ENCODE measurements at regions not wholly inside any gene's neighbourhood (a gene's known extent, or its start where the extent isn't known, plus 50 kb on each side); places are given as distances from the start of the nearest gene placed in this dataset.
"Not testable (repeated sequence)": the region's sequence is repeated elsewhere in the genome, so short reads cannot be mapped to it uniquely, and the experiment has no call there.

GRCh38 chr2:56589194-56589593 is 405.4 kb downstream of the CCDC85A start:
- DNase-seq (ENCODE audit: low read depth) = no peak
- H3K4me3 ChIP-seq (ENCODE audit: low read depth, low read length) = no peak overlapping the region

GRCh38 chr2:56589835-56590234 is 406.0 kb downstream of the CCDC85A start:
- H3K4me3 ChIP-seq (ENCODE audit: low read depth, low read length) = no peak overlapping the region
- no peak for DNase-seq (ENCODE audit: low read depth)

GRCh38 chr2:56590611-56591010 is 406.8 kb downstream of the CCDC85A start:
- no peak for DNase-seq (ENCODE audit: low read depth)
- H3K4me3 ChIP-seq (ENCODE audit: low read depth, low read length) = no peak overlapping the region

- DNase-seq (ENCODE audit: low read depth); H3K4me3 ChIP-seq (ENCODE audit: low read depth, low read length): not testable (repeated sequence)
Observed at GRCh38 chr2:56606086-56606485, 422.3 kb downstream of the CCDC85A start.

- no peak overlapping the region for H3K4me3 ChIP-seq (ENCODE audit: low read depth, low read length)
- DNase-seq (ENCODE audit: low read depth) = no peak
Observed at GRCh38 chr2:56613254-56613653, 429.5 kb downstream of the CCDC85A start.

- H3K4me3 ChIP-seq (ENCODE audit: low read depth, low read length) = no peak overlapping the region
- peak; percentile 31 for DNase-seq (ENCODE audit: low read depth)
Observed at GRCh38 chr2:56613920-56614319, 430.1 kb downstream of the CCDC85A start.

- no peak for DNase-seq (ENCODE audit: low read depth)
- H3K4me3 ChIP-seq (ENCODE audit: low read depth, low read length) = no peak overlapping the region
Observed at GRCh38 chr2:56615760-56616159, 432.0 kb downstream of the CCDC85A start.

GRCh38 chr2:56624181-56624580 is 440.4 kb downstream of the CCDC85A start:
- no peak overlapping the region for H3K4me3 ChIP-seq (ENCODE audit: low read depth, low read length)
- DNase-seq (ENCODE audit: low read depth) = no peak

GRCh38 chr2:56626927-56627326 is 443.1 kb downstream of the CCDC85A start:
- DNase-seq (ENCODE audit: low read depth) = no peak
- H3K4me3 ChIP-seq (ENCODE audit: low read depth, low read length) = no peak overlapping the region

GRCh38 chr2:56630286-56630685 is 446.5 kb downstream of the CCDC85A start:
- no peak for DNase-seq (ENCODE audit: low read depth)
- H3K4me3 ChIP-seq (ENCODE audit: low read depth, low read length) = no peak overlapping the region

GRCh38 chr2:56647997-56648396 is 464.2 kb downstream of the CCDC85A start:
- no peak overlapping the region for H3K4me3 ChIP-seq (ENCODE audit: low read depth, low read length)
- no peak for DNase-seq (ENCODE audit: low read depth)

- H3K4me3 ChIP-seq (ENCODE audit: low read depth, low read length) = no peak overlapping the region
- no peak for DNase-seq (ENCODE audit: low read depth)
Observed at GRCh38 chr2:56648802-56649201, 465.0 kb downstream of the CCDC85A start.

- DNase-seq (ENCODE audit: low read depth) = no peak
- no peak overlapping the region for H3K4me3 ChIP-seq (ENCODE audit: low read depth, low read length)
Observed at GRCh38 chr2:56654936-56655335, 471.1 kb downstream of the CCDC85A start.

GRCh38 chr2:56656826-56657225 is 473.0 kb downstream of the CCDC85A start:
- H3K4me3 ChIP-seq (ENCODE audit: low read depth, low read length) = no peak overlapping the region
- DNase-seq (ENCODE audit: low read depth) = no peak

- H3K4me3 ChIP-seq (ENCODE audit: low read depth, low read length) = no peak overlapping the region
- DNase-seq (ENCODE audit: low read depth) = no peak
Observed at GRCh38 chr2:56666777-56667176, 483.0 kb downstream of the CCDC85A start.

GRCh38 chr2:56671973-56672569 is 488.3 kb downstream of the CCDC85A start:
- no peak for DNase-seq (ENCODE audit: low read depth)
- H3K4me3 ChIP-seq (ENCODE audit: low read depth, low read length) = no peak overlapping the region

GRCh38 chr2:56674084-56674483 is 490.3 kb downstream of the CCDC85A start:
- no peak for DNase-seq (ENCODE audit: low read depth)
- H3K4me3 ChIP-seq (ENCODE audit: low read depth, low read length) = no peak overlapping the region

- no peak for DNase-seq (ENCODE audit: low read depth)
- H3K4me3 ChIP-seq (ENCODE audit: low read depth, low read length) = no peak overlapping the region
Observed at GRCh38 chr2:56676966-56677365, 493.2 kb downstream of the CCDC85A start.

- peak; percentile 46 for DNase-seq (ENCODE audit: low read depth)
- H3K4me3 ChIP-seq (ENCODE audit: low read depth, low read length) = no peak overlapping the region
Observed at GRCh38 chr2:56680971-56681631, 497.3 kb downstream of the CCDC85A start.

GRCh38 chr2:56681659-56682396 is 498.0 kb downstream of the CCDC85A start:
- no peak for DNase-seq (ENCODE audit: low read depth)
- H3K4me3 ChIP-seq (ENCODE audit: low read depth, low read length) = no peak overlapping the region

GRCh38 chr2:56682397-56682760 is 498.6 kb downstream of the CCDC85A start:
- no peak for DNase-seq (ENCODE audit: low read depth)
- H3K4me3 ChIP-seq (ENCODE audit: low read depth, low read length) = no peak overlapping the region
